Calu3 (cell line): ENCODE measurements at regions not wholly inside any gene's neighbourhood (a gene's known extent, or its start where the extent isn't known, plus 50 kb on each side); places are given as distances from the start of the nearest gene placed in this dataset.

Experiments
- BruUV-seq: library from RNA; stranded (reverse); fragments of 400-500 nt; replicated peaks from 2 replicates; lab custom pipeline; 2021; lab: Mats Ljungman, UMichigan
- CTCF ChIA-PET: fragments of 300-600 bp; sonication (Branson Sonifier 250); formaldehyde crosslinking; loops from one replicate; lab custom pipeline; 2022; ENCODE audit warnings: antibody characterized with exemption; lab: Charles Lee
- DNase-seq: peaks from one replicate; pipeline ENCODE4 v3.0.0; 2022
- H3K27ac Mint-ChIP-seq: one replicate; pipeline ENCODE4 v1.8.0; 2022; ENCODE audit warnings: mixed read lengths; ENCODE audit not compliant: unreplicated experiment
- H3K27me3 Mint-ChIP-seq: one replicate; pipeline ENCODE4 v1.8.0; 2022; ENCODE audit warnings: mixed read lengths; ENCODE audit not compliant: unreplicated experiment
- H3K36me3 Mint-ChIP-seq: one replicate; pipeline ENCODE4 v1.8.0; 2022; ENCODE audit warnings: mild to moderate bottlenecking, moderate library complexity, mixed read lengths; ENCODE audit not compliant: insufficient read depth, unreplicated experiment
- H3K4me1 Mint-ChIP-seq: one replicate; pipeline ENCODE4 v1.8.0; 2022; ENCODE audit warnings: mild to moderate bottlenecking, low read depth, mixed read lengths; ENCODE audit not compliant: unreplicated experiment
- H3K4me3 Mint-ChIP-seq: one replicate; pipeline ENCODE4 v1.8.0; 2022; ENCODE audit warnings: mild to moderate bottlenecking, low read depth, moderate library complexity, mixed read lengths; ENCODE audit not compliant: unreplicated experiment
- H3K9me3 Mint-ChIP-seq: one replicate; pipeline ENCODE4 v1.8.0; 2022; ENCODE audit warnings: low read depth, mixed read lengths; ENCODE audit not compliant: unreplicated experiment
- intact Hi-C: fragments of 100-400 bp; cut with micrococcal nuclease; formaldehyde crosslinking; loops from one replicate; pipeline ENCODE4 v1.10.0; 2022; ENCODE audit not compliant: unreplicated experiment
- TF ChIP-seq, protein P1 (sequence below): fragments of 200-600 bp; IDR thresholded peaks from one replicate; pipeline ENCODE4 v1.8.0; 2022; ENCODE audit warnings: antibody characterized with exemption; ENCODE audit not compliant: unreplicated experiment

DNA sequence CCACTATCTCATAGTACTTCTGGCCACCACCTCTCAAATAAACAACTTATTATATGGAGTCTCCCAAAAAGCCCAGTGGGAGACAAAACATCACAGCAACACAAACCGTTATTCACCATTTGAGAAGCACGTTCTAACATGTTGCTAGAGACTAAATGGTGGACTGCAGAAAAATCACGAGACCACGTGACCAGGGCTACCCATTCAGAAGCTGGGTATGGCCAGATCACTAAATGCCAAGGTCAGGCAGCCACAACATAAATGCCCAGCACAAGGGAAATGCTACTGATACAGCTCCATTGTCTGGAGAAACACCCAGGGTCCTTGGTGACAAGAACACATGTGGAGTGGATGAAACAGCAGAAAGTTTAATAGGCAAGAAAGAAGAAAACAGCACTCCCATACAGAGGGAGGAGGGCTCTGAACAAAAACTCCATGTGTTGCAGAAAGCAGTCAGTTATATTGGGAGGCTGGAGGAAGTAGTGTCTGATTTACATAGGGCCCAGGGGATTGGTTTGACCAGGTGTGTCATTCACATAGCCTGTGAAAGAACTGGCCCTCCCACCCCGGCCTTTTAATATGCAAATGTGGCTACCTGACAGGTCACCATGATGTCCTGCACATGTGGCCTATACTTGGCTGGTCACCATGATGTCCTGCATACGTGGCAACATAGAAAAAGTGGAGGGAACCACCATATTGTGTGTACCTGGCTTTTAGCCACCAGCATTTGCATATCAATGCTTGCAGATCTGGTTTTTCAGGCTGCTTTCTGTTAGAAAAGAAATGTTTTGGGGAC, 97.2 kb downstream of the TRIM36 start:
- Mint-ChIP-seq H3K4me3 (no peak overlapping the region), H3K36me3 (no peaks in the 10 kb centered on the region), H3K9me3 (peaks cover 3% of the 10 kb centered on the region), H3K27ac (no peak overlapping the region), H3K4me1 (peaks cover 7% of the 10 kb centered on the region), H3K27me3 (no peaks in the 10 kb centered on the region)
- TF ChIP-seq, protein P1, sequence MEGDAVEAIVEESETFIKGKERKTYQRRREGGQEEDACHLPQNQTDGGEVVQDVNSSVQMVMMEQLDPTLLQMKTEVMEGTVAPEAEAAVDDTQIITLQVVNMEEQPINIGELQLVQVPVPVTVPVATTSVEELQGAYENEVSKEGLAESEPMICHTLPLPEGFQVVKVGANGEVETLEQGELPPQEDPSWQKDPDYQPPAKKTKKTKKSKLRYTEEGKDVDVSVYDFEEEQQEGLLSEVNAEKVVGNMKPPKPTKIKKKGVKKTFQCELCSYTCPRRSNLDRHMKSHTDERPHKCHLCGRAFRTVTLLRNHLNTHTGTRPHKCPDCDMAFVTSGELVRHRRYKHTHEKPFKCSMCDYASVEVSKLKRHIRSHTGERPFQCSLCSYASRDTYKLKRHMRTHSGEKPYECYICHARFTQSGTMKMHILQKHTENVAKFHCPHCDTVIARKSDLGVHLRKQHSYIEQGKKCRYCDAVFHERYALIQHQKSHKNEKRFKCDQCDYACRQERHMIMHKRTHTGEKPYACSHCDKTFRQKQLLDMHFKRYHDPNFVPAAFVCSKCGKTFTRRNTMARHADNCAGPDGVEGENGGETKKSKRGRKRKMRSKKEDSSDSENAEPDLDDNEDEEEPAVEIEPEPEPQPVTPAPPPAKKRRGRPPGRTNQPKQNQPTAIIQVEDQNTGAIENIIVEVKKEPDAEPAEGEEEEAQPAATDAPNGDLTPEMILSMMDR: no peak
- intact Hi-C loops: no loop called here
- peak; percentile 5 for DNase-seq
- CTCF ChIA-PET: no interaction called here
- no TSS peak for BruUV-seq

DNA sequence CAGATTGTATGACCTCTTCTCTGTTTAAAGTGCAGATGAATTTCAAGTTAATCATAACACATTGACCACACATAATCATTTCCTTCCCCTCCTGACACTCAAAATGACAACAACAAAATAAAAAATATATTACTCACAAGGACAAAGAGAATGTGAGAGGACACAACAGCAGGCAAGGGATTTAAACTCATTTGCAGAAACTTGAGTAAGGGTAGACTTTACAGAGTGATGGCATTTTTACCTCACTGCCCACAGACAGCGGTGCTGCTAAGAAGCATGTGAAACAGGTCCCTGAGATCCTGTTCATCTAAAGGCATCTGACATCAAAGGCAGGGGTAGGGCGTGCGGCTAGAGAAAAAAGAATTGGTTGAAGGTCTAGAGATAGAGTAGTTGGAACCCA, 99.0 kb downstream of the TRIM36 start:
- Mint-ChIP-seq H3K4me1 (peaks cover 7% of the 10 kb centered on the region), H3K4me3 (no peak overlapping the region), H3K27me3 (no peaks in the 10 kb centered on the region), H3K9me3 (peaks cover 3% of the 10 kb centered on the region), H3K36me3 (no peaks in the 10 kb centered on the region), H3K27ac (no peak overlapping the region)
- TF ChIP-seq, protein P1: no peak
- BruUV-seq: no TSS peak
- intact Hi-C loops: no loop called here
- no peak for DNase-seq
- CTCF ChIA-PET: no interaction called here

DNA sequence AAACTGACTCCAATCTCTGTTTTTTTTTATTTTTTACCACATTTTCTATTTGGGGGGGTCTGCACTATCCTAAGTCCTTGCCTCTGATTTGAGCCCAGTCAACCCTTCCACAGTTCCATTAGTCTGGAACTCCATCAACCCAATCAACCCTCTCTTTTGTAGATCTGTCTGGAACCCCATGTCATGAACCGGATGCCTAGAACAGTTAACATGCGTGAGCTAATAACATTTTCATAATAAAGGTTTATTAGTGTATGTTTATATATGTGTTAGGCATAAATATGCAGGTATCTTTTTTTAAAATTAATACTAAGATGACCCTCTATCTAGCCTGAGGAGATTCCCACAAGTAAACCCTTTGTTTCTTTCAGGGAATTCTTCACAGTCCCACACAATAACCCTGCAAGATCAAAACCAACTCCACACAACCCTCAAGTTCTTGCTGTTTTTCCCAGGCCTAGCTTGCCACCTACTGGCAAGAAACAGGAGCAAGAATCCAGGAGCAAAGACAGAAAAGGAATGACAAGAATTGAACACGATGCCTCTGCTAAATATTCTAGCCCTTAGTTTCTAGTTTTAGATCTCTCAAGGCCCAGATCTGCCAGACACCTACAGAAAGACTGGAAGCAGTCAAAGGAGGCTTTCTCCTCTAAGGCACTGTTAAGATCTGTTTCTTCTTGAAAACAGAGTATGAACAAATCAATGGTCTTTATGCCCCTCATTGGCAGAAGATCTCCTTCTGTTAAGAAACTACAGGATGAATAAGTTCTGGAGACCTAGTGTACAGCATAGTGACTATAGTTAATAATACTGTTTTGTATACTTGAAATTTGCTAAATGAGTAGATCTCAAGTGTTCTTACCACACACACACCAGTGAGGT, 100.4 kb downstream of the TRIM36 start:
- CTCF ChIA-PET: interaction anchor here (0.9 to 1.8 kb wide), 3 partner anchors 29 to 1457 kb away, joined by 3 to 9 read pairs (median 4); no protein-coding TSS in a partner anchor
- H3K36me3 Mint-ChIP-seq: no peaks in the 10 kb centered on the region
- BruUV-seq: no TSS peak
- H3K9me3 Mint-ChIP-seq: peaks cover 3% of the 10 kb centered on the region
- peak; percentile 51 for DNase-seq
- H3K4me1 Mint-ChIP-seq: peaks cover 7% of the 10 kb centered on the region
- no peak overlapping the region for H3K4me3 Mint-ChIP-seq
- no peak overlapping the region for H3K27ac Mint-ChIP-seq
- no peaks in the 10 kb centered on the region for H3K27me3 Mint-ChIP-seq
- intact Hi-C loops: loop anchor here (1.0 to 5.0 kb wide), 6 partner anchors 266 to 1462 kb away; no protein-coding TSS in a partner anchor
- TF ChIP-seq, protein P1: no peak

DNA sequence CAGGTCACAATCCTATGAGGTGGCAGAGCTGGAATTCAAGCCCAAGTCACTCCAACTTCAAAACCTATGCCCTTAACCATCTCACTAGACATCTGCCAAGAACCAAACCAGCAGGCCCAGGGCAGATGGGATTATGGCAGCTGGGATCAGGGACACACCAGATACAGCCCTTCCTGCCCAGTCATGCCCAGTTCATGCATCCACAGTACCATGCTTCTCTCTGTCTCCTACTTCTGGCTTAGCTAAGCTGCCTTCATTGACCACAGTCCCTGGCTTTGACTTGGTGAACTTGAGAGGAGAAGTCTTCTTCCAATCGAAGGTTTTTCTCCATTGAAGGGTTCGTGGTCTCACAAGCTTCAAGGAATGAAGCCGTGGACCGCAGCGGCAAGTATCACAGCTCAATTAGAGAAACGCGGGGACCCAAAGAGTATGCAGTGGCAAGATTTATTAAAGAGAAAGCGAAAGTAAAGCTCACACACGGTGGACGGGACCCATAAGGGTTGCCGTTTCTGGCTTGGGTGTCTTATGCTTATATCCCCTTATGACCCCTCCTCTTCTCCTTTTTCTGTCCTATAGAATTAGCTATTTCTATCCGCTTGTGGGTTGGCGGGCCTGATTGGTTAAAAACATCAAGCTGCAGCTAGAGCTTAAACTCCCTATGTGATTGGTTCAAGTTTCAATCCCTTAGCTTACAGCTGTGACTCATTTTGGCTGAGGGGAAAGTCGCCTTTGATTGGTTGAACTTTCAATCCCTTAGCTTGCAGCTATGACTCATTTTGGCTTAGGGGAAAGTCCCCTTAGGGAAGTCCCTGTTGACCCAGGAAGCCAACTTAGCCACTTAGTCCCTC, 101.2 kb downstream of the TRIM36 start:
- Mint-ChIP-seq H3K27ac (no peak overlapping the region), H3K27me3 (no peaks in the 10 kb centered on the region), H3K4me1 (peaks cover 7% of the 10 kb centered on the region), H3K4me3 (no peak overlapping the region), H3K9me3 (peaks cover 3% of the 10 kb centered on the region), H3K36me3 (no peaks in the 10 kb centered on the region)
- no TSS peak for BruUV-seq
- DNase-seq: peak; percentile 6
- CTCF ChIA-PET: interaction anchor here (0.7 to 1.8 kb wide), 3 partner anchors 29 to 1456 kb away, joined by 3 to 9 read pairs (median 4); no protein-coding TSS in a partner anchor
- TF ChIP-seq, protein P1: no peak
- intact Hi-C loops: loop anchor here (1.0 to 5.0 kb wide), 6 partner anchors 265 to 1461 kb away; no protein-coding TSS in a partner anchor
